B cell (primary cell): ENCODE measurements at regions not wholly inside any gene's neighbourhood (a gene's known extent, or its start where the extent isn't known, plus 50 kb on each side); places are given as distances from the start of the nearest gene placed in this dataset.

Source experiments
- ATAC-seq: fragments of 200-7000 bp; cut with Tn5 transposase; one replicate; pipeline ENCODE4 v1.10.0; 2021; ENCODE audit warnings: low read depth, mild to moderate bottlenecking, moderate number of reproducible peaks, moderate library complexity
- CTCF ChIA-PET: fragments of 350-600 bp; sonication (Branson Sonifier 250); formaldehyde crosslinking; loops from one replicate; lab custom pipeline; 2021; ENCODE audit warnings: antibody characterized with exemption, inconsistent platforms; lab: Charles Lee
- POLR2A ChIA-PET: fragments of 350-600 bp; sonication (Branson Sonifier 250); formaldehyde crosslinking; loops from one replicate; lab custom pipeline; 2021; ENCODE audit warnings: antibody characterized with exemption; lab: Charles Lee
- DNase-seq: peaks from one replicate; pipeline ENCODE4 v3.0.0; 2013
- H2AFZ ChIP-seq: 2 replicates; pipeline ENCODE4 v1.6.1; 2012; ENCODE audit warnings: mild to moderate bottlenecking, low read depth, low read length; ENCODE audit not compliant: insufficient read depth, poor library complexity, severe bottlenecking
- H3K27ac ChIP-seq, 2 donors: 1 replicate in 1 of 2; 2 replicates in 1 of 2; pipeline ENCODE4 v1.5.1; 2012 to 2013; ENCODE audit warnings: low read length in 2 of 2, mild to moderate bottlenecking in 2 of 2, moderate library complexity in 1 of 2
- H3K27me3 ChIP-seq, 4 experiments: fragments of 200-600 bp in 1 of 4; sonication (generic) in 1 of 4; replicated peaks in 1 of 4; 1 replicate in 2 of 4; 2 replicates in 2 of 4; pipeline versions ENCODE4 v1.6.1 to v1.7.0; 2013 to 2016; ENCODE audit warnings: low read length in 3 of 4, mild to moderate bottlenecking in 2 of 4, mixed read lengths in 1 of 4, moderate library complexity in 1 of 4; ENCODE audit not compliant: insufficient read depth in 4 of 4, control insufficient read depth in 3 of 4; ENCODE audit errors: control extremely low read depth in 1 of 4
- H3K36me3 ChIP-seq, 2 experiments: replicated peaks in 1 of 2; 1 replicate in 1 of 2; 2 replicates in 1 of 2; pipeline versions ENCODE4 v1.6.1 to v1.7.1; 2013; ENCODE audit warnings: low read length in 1 of 2; ENCODE audit not compliant: insufficient read depth in 2 of 2, control insufficient read depth in 1 of 2; ENCODE audit errors: control extremely low read depth in 1 of 2, extremely low read depth in 1 of 2
- H3K4me1 ChIP-seq, 2 donors: fragments of 200-600 bp in 1 of 2; sonication (generic) in 1 of 2; 1 replicate in 1 of 2; 2 replicates in 1 of 2; pipeline versions ENCODE4 v1.5.1 to v1.6.1; 2013 to 2017; ENCODE audit warnings: low read length in 2 of 2; ENCODE audit not compliant: control insufficient read depth in 2 of 2, insufficient read depth in 2 of 2
- H3K4me2 ChIP-seq: replicated peaks from 2 replicates; pipeline ENCODE3; 2012; ENCODE audit warnings: mild to moderate bottlenecking, low read depth, low read length; ENCODE audit not compliant: poor library complexity, severe bottlenecking
- H3K4me3 ChIP-seq, 5 experiments: fragments of 200-600 bp in 1 of 5; sonication (generic) in 1 of 5; 1 replicate in 3 of 5; 2 replicates in 2 of 5; pipeline versions ENCODE4 v1.5.1 to v1.7.0; 2011 to 2016; ENCODE audit warnings: low read length in 4 of 5, mild to moderate bottlenecking in 4 of 5, low read depth in 2 of 5, control low read depth in 1 of 5, moderate library complexity in 1 of 5; ENCODE audit not compliant: insufficient read depth in 1 of 5; ENCODE audit errors: control extremely low read depth in 1 of 5, extremely low read depth in 1 of 5
- H3K79me2 ChIP-seq: fragments of 200-600 bp; sonication (generic); one replicate; pipeline ENCODE4 v1.6.0; 2016; ENCODE audit warnings: low read length; ENCODE audit not compliant: control insufficient read depth, insufficient read depth
- H3K9ac ChIP-seq: fragments of 200-600 bp; sonication (generic); 2 replicates; pipeline ENCODE4 v1.6.1; 2017; ENCODE audit warnings: mild to moderate bottlenecking, low read length, moderate library complexity
- H3K9me3 ChIP-seq, 3 donors: one replicate each; pipeline versions ENCODE4 v1.6.1 to v1.7.1; 2013; ENCODE audit warnings: low read length in 2 of 3; ENCODE audit not compliant: control insufficient read depth in 2 of 3, insufficient read depth in 1 of 3; ENCODE audit errors: control extremely low read depth in 1 of 3
- H4K20me1 ChIP-seq: 2 replicates; pipeline ENCODE4 v1.6.0; 2012; ENCODE audit warnings: mild to moderate bottlenecking, low read length; ENCODE audit not compliant: insufficient read depth, control insufficient read depth, poor library complexity, severe bottlenecking
- H3K27ac Mint-ChIP-seq: one replicate; pipeline ENCODE4 v1.8.0; 2021; ENCODE audit warnings: mixed read lengths
- H3K27me3 Mint-ChIP-seq: one replicate; pipeline ENCODE4 v1.8.0; 2021; ENCODE audit warnings: mixed read lengths
- H3K4me1 Mint-ChIP-seq: one replicate; pipeline ENCODE4 v1.8.0; 2021; ENCODE audit warnings: mixed read lengths
- H3K4me3 Mint-ChIP-seq: one replicate; pipeline ENCODE4 v1.8.0; 2021; ENCODE audit warnings: mixed read lengths
- H3K9me3 Mint-ChIP-seq: one replicate; pipeline ENCODE4 v1.8.0; 2022; ENCODE audit warnings: mixed read lengths; ENCODE audit not compliant: insufficient read depth
- CTCF ChIP-seq: fragments of 200-600 bp; IDR thresholded peaks from one replicate; pipeline ENCODE4 v1.8.0; 2022; ENCODE audit warnings: antibody characterized with exemption, mild to moderate bottlenecking
- EZH2 ChIP-seq: IDR thresholded peaks from 2 replicates; pipeline ENCODE4 v1.6.1; 2012; ENCODE audit warnings: borderline replicate concordance, low read depth, mild to moderate bottlenecking, moderate library complexity, low read length; ENCODE audit not compliant: insufficient read depth, poor library complexity, severe bottlenecking
- WGBS: methylation state at CpG from one replicate; pipeline ENCODE4 v1.1.5; 2013; ENCODE audit warnings: missing lambda C conversion rate; ENCODE audit not compliant: insufficient coverage; 5-methylcytosine and 5-hydroxymethylcytosine counted together
- intact Hi-C: fragments of 100-400 bp; cut with micrococcal nuclease; formaldehyde crosslinking; loops from one replicate; pipeline ENCODE4 v1.10.0; 2022

- H3K36me3 ChIP-seq, result no peaks in the 10 kb centered on the region
- no peak for DNase-seq
- no peaks in the 10 kb centered on the region for H4K20me1 ChIP-seq
- no peaks in the 10 kb centered on the region for H3K9me3 ChIP-seq
- no peaks in the 10 kb centered on the region for H3K79me2 ChIP-seq
- no peak overlapping the region for H3K9ac ChIP-seq
- CTCF ChIA-PET, result no interaction called here
- no peak overlapping the region for H3K27ac ChIP-seq
- POLR2A ChIA-PET, result no interaction called here
- Mint-ChIP-seq H3K27me3 (peaks cover 54% of the 10 kb centered on the region), H3K9me3 (no peaks in the 10 kb centered on the region), H3K4me3 (no peak overlapping the region), H3K4me1 (no peaks in the 10 kb centered on the region), H3K27ac (no peak overlapping the region)
- TF ChIP-seq EZH2, result no peak
- no peak for TF ChIP-seq CTCF
- no peak overlapping the region for H2AFZ ChIP-seq
- no CpG with 5 or more reads among the region's 1 CpG for WGBS
- H3K4me1 ChIP-seq, result no peaks in the 10 kb centered on the region
- H3K27me3 ChIP-seq, result peaks cover 0 to 5% (median 0%) of the 10 kb centered on the region in 4 experiments
- ATAC-seq, result no peak
- intact Hi-C loops, result no loop called here
- no peak overlapping the region for H3K4me2 ChIP-seq
- H3K4me3 ChIP-seq, result no peak overlapping the region
Measured at GRCh38 chr10:6722616-6723004, 142.5 kb upstream of the PRKCQ start.

- no peak overlapping the region for H3K9ac ChIP-seq
- Mint-ChIP-seq H3K9me3 (no peaks in the 10 kb centered on the region), H3K4me3 (no peak overlapping the region), H3K4me1 (no peaks in the 10 kb centered on the region), H3K27ac (no peak overlapping the region), H3K27me3 (peaks cover 50% of the 10 kb centered on the region)
- H3K4me1 ChIP-seq, result no peaks in the 10 kb centered on the region
- intact Hi-C loops, result no loop called here
- CTCF ChIA-PET, result interaction anchor here (1.3 kb wide), 1 partner anchor 8 kb away, joined by 3 read pairs; no protein-coding TSS in a partner anchor
- TF ChIP-seq CTCF (no peak), EZH2 (no peak)
- no peaks in the 10 kb centered on the region for H3K79me2 ChIP-seq
- no peaks in the 10 kb centered on the region for H4K20me1 ChIP-seq
- DNase-seq (no peak), ATAC-seq (no peak)
- H3K4me3 ChIP-seq, result no peak overlapping the region
- peaks cover 0 to 5% (median 0%) of the 10 kb centered on the region in 4 experiments for H3K27me3 ChIP-seq
- H3K4me2 ChIP-seq, result no peak overlapping the region
- POLR2A ChIA-PET, result no interaction called here
- no peaks in the 10 kb centered on the region for H3K36me3 ChIP-seq
- WGBS, result 73% methylated on average over 9 of the region's 11 CpGs
- H2AFZ ChIP-seq, result no peak overlapping the region
- H3K9me3 ChIP-seq, result no peaks in the 10 kb centered on the region
- H3K27ac ChIP-seq, result no peak overlapping the region
Measured at GRCh38 chr10:6721964-6722615, 142.0 kb upstream of the PRKCQ start.
